ENCODE measurements at regions not wholly inside any gene's neighbourhood (a gene's known extent, or its start where the extent isn't known, plus 50 kb on each side); places are given as distances from the start of the nearest gene placed in this dataset.

GRCh38 chr1:73909043-73909562, 288.9 kb downstream of the LRRIQ3 start:
- H3K27ac ChIP-seq (ENCODE audit: low read depth, low read length), result no peak overlapping the region
- H3K27me3 ChIP-seq (ENCODE audit: control insufficient read depth in 3 of 3, insufficient read depth in 3 of 3, low read length in 3 of 3), result no peaks in the 10 kb centered on the region
- H3K4me3 ChIP-seq (ENCODE audit: low read length in 3 of 3), result no peak overlapping the region
- H3K9me3 ChIP-seq (ENCODE audit: control insufficient read depth in 3 of 3, low read length in 3 of 3), result no peaks in the 10 kb centered on the region
- no peaks in the 10 kb centered on the region for H3K4me1 ChIP-seq (ENCODE audit: control insufficient read depth in 3 of 3, insufficient read depth in 3 of 3, low read length in 3 of 3)
- no peaks in the 10 kb centered on the region for H3K36me3 ChIP-seq (ENCODE audit: control insufficient read depth in 3 of 3, insufficient read depth in 3 of 3, low read length in 3 of 3)
- H3K9ac ChIP-seq (ENCODE audit: low read depth in 1 of 3, low read length in 3 of 3), result no peak overlapping the region

GRCh38 chr1:73907051-73907450, 290.9 kb downstream of the LRRIQ3 start:
- Histone ChIP-seq H3K9ac (ENCODE audit: low read depth in 1 of 3, low read length in 3 of 3) (no peak overlapping the region), H3K27me3 (ENCODE audit: control insufficient read depth in 3 of 3, insufficient read depth in 3 of 3, low read length in 3 of 3) (no peaks in the 10 kb centered on the region), H3K36me3 (ENCODE audit: control insufficient read depth in 3 of 3, insufficient read depth in 3 of 3, low read length in 3 of 3) (no peaks in the 10 kb centered on the region), H3K4me1 (ENCODE audit: control insufficient read depth in 3 of 3, insufficient read depth in 3 of 3, low read length in 3 of 3) (no peaks in the 10 kb centered on the region), H3K4me3 (ENCODE audit: low read length in 3 of 3) (no peak overlapping the region), H3K27ac (ENCODE audit: low read depth, low read length) (no peak overlapping the region), H3K9me3 (ENCODE audit: control insufficient read depth in 3 of 3, low read length in 3 of 3) (no peaks in the 10 kb centered on the region)

- H3K27me3 ChIP-seq (ENCODE audit: control insufficient read depth in 3 of 3, insufficient read depth in 3 of 3, low read length in 3 of 3), result no peaks in the 10 kb centered on the region
- H3K4me3 ChIP-seq (ENCODE audit: low read length in 3 of 3), result no peak overlapping the region
- no peaks in the 10 kb centered on the region for H3K4me1 ChIP-seq (ENCODE audit: control insufficient read depth in 3 of 3, insufficient read depth in 3 of 3, low read length in 3 of 3)
- no peaks in the 10 kb centered on the region for H3K36me3 ChIP-seq (ENCODE audit: control insufficient read depth in 3 of 3, insufficient read depth in 3 of 3, low read length in 3 of 3)
- H3K9ac ChIP-seq (ENCODE audit: low read depth in 1 of 3, low read length in 3 of 3), result no peak overlapping the region
- no peak overlapping the region for H3K27ac ChIP-seq (ENCODE audit: low read depth, low read length)
- H3K9me3 ChIP-seq (ENCODE audit: control insufficient read depth in 3 of 3, low read length in 3 of 3), result no peaks in the 10 kb centered on the region
Observed at GRCh38 chr1:73903092-73903491, 294.9 kb downstream of the LRRIQ3 start.

GRCh38 chr1:73901738-73902137, 296.2 kb downstream of the LRRIQ3 start:
- no peaks in the 10 kb centered on the region for H3K27me3 ChIP-seq (ENCODE audit: control insufficient read depth in 3 of 3, insufficient read depth in 3 of 3, low read length in 3 of 3)

GRCh38 chr1:73899311-73899710, 298.7 kb downstream of the LRRIQ3 start:
- Histone ChIP-seq H3K4me1 (ENCODE audit: control insufficient read depth in 3 of 3, insufficient read depth in 3 of 3, low read length in 3 of 3) (no peaks in the 10 kb centered on the region), H3K9ac (ENCODE audit: low read depth in 1 of 3, low read length in 3 of 3) (no peak overlapping the region), H3K27ac (ENCODE audit: low read depth, low read length) (no peak overlapping the region), H3K9me3 (ENCODE audit: control insufficient read depth in 3 of 3, low read length in 3 of 3) (no peaks in the 10 kb centered on the region), H3K36me3 (ENCODE audit: control insufficient read depth in 3 of 3, insufficient read depth in 3 of 3, low read length in 3 of 3) (no peaks in the 10 kb centered on the region), H3K4me3 (ENCODE audit: low read length in 3 of 3) (no peak overlapping the region), H3K27me3 (ENCODE audit: control insufficient read depth in 3 of 3, insufficient read depth in 3 of 3, low read length in 3 of 3) (no peaks in the 10 kb centered on the region)

More at GRCh38 chr1:73901738-73902137, 296.2 kb downstream of the LRRIQ3 start:
- Histone ChIP-seq H3K27ac (ENCODE audit: low read depth, low read length) (no peak overlapping the region), H3K36me3 (ENCODE audit: control insufficient read depth in 3 of 3, insufficient read depth in 3 of 3, low read length in 3 of 3) (no peaks in the 10 kb centered on the region), H3K9me3 (ENCODE audit: control insufficient read depth in 3 of 3, low read length in 3 of 3) (no peaks in the 10 kb centered on the region), H3K4me1 (ENCODE audit: control insufficient read depth in 3 of 3, insufficient read depth in 3 of 3, low read length in 3 of 3) (no peaks in the 10 kb centered on the region), H3K4me3 (ENCODE audit: low read length in 3 of 3) (no peak overlapping the region), H3K9ac (ENCODE audit: low read depth in 1 of 3, low read length in 3 of 3) (no peak overlapping the region)

GRCh38 chr1:73898540-73898939, 299.4 kb downstream of the LRRIQ3 start:
- Histone ChIP-seq H3K27ac (ENCODE audit: low read depth, low read length) (no peak overlapping the region), H3K4me3 (ENCODE audit: low read length in 3 of 3) (no peak overlapping the region), H3K9ac (ENCODE audit: low read depth in 1 of 3, low read length in 3 of 3) (no peak overlapping the region)

GRCh38 chr1:73887412-73887811, 310.6 kb downstream of the LRRIQ3 start:
- Histone ChIP-seq H3K4me3 (ENCODE audit: low read length in 3 of 3) (no peak overlapping the region), H3K27ac (ENCODE audit: low read depth, low read length) (no peak overlapping the region), H3K36me3 (ENCODE audit: control insufficient read depth in 3 of 3, insufficient read depth in 3 of 3, low read length in 3 of 3) (no peaks in the 10 kb centered on the region), H3K27me3 (ENCODE audit: control insufficient read depth in 3 of 3, insufficient read depth in 3 of 3, low read length in 3 of 3) (no peaks in the 10 kb centered on the region), H3K9ac (ENCODE audit: low read depth in 1 of 3, low read length in 3 of 3) (no peak overlapping the region), H3K9me3 (ENCODE audit: control insufficient read depth in 3 of 3, low read length in 3 of 3) (no peaks in the 10 kb centered on the region), H3K4me1 (ENCODE audit: control insufficient read depth in 3 of 3, insufficient read depth in 3 of 3, low read length in 3 of 3) (no peaks in the 10 kb centered on the region)

More at GRCh38 chr1:73898540-73898939, 299.4 kb downstream of the LRRIQ3 start:
- Histone ChIP-seq H3K36me3 (ENCODE audit: control insufficient read depth in 3 of 3, insufficient read depth in 3 of 3, low read length in 3 of 3) (no peaks in the 10 kb centered on the region), H3K9me3 (ENCODE audit: control insufficient read depth in 3 of 3, low read length in 3 of 3) (no peaks in the 10 kb centered on the region), H3K4me1 (ENCODE audit: control insufficient read depth in 3 of 3, insufficient read depth in 3 of 3, low read length in 3 of 3) (no peaks in the 10 kb centered on the region), H3K27me3 (ENCODE audit: control insufficient read depth in 3 of 3, insufficient read depth in 3 of 3, low read length in 3 of 3) (no peaks in the 10 kb centered on the region)

- Histone ChIP-seq H3K27me3 (ENCODE audit: control insufficient read depth in 3 of 3, insufficient read depth in 3 of 3, low read length in 3 of 3) (no peaks in the 10 kb centered on the region), H3K9me3 (ENCODE audit: control insufficient read depth in 3 of 3, low read length in 3 of 3) (no peaks in the 10 kb centered on the region), H3K27ac (ENCODE audit: low read depth, low read length) (no peak overlapping the region), H3K36me3 (ENCODE audit: control insufficient read depth in 3 of 3, insufficient read depth in 3 of 3, low read length in 3 of 3) (no peaks in the 10 kb centered on the region), H3K4me3 (ENCODE audit: low read length in 3 of 3) (no peak overlapping the region), H3K4me1 (ENCODE audit: control insufficient read depth in 3 of 3, insufficient read depth in 3 of 3, low read length in 3 of 3) (no peaks in the 10 kb centered on the region), H3K9ac (ENCODE audit: low read depth in 1 of 3, low read length in 3 of 3) (no peak overlapping the region)
Observed at GRCh38 chr1:73886716-73887115, 311.3 kb downstream of the LRRIQ3 start.

- no peaks in the 10 kb centered on the region for H3K4me1 ChIP-seq (ENCODE audit: control insufficient read depth in 3 of 3, insufficient read depth in 3 of 3, low read length in 3 of 3)
- no peak overlapping the region for H3K4me3 ChIP-seq (ENCODE audit: low read length in 3 of 3)
- no peak overlapping the region for H3K9ac ChIP-seq (ENCODE audit: low read depth in 1 of 3, low read length in 3 of 3)
- H3K36me3 ChIP-seq (ENCODE audit: control insufficient read depth in 3 of 3, insufficient read depth in 3 of 3, low read length in 3 of 3), result no peaks in the 10 kb centered on the region
- H3K27me3 ChIP-seq (ENCODE audit: control insufficient read depth in 3 of 3, insufficient read depth in 3 of 3, low read length in 3 of 3), result no peaks in the 10 kb centered on the region
- H3K27ac ChIP-seq (ENCODE audit: low read depth, low read length), result no peak overlapping the region
- H3K9me3 ChIP-seq (ENCODE audit: control insufficient read depth in 3 of 3, low read length in 3 of 3), result no peaks in the 10 kb centered on the region
Observed at GRCh38 chr1:73874806-73875205, 323.2 kb downstream of the LRRIQ3 start.

GRCh38 chr1:73868810-73869336, 329.1 kb downstream of the LRRIQ3 start:
- H3K4me3 ChIP-seq (ENCODE audit: low read length in 3 of 3), result no peak overlapping the region
- no peaks in the 10 kb centered on the region for H3K36me3 ChIP-seq (ENCODE audit: control insufficient read depth in 3 of 3, insufficient read depth in 3 of 3, low read length in 3 of 3)
- H3K27ac ChIP-seq (ENCODE audit: low read depth, low read length), result no peak overlapping the region
- no peaks in the 10 kb centered on the region for H3K9me3 ChIP-seq (ENCODE audit: control insufficient read depth in 3 of 3, low read length in 3 of 3)
- H3K4me1 ChIP-seq (ENCODE audit: control insufficient read depth in 3 of 3, insufficient read depth in 3 of 3, low read length in 3 of 3), result no peaks in the 10 kb centered on the region
- no peaks in the 10 kb centered on the region for H3K27me3 ChIP-seq (ENCODE audit: control insufficient read depth in 3 of 3, insufficient read depth in 3 of 3, low read length in 3 of 3)
- no peak overlapping the region for H3K9ac ChIP-seq (ENCODE audit: low read depth in 1 of 3, low read length in 3 of 3)

Data from skeletal muscle tissue (tissue), 3 donors.